ENCODE measurements at regions not wholly inside any gene's neighbourhood (a gene's known extent, or its start where the extent isn't known, plus 50 kb on each side); places are given as distances from the start of the nearest gene placed in this dataset.

GRCh38 chr3:64344721-64345207 is 119.5 kb upstream of the PRICKLE2 start:
- TF ChIP-seq CTCF (IDR thresholded peaks at IDR 0.05): no peak
- no peak for TF ChIP-seq POLR2A (IDR thresholded peaks at IDR 0.05; ENCODE audit: low read length)
- no peak for TF ChIP-seq CHD4 (IDR thresholded peaks at IDR 0.05; ENCODE audit: borderline replicate concordance)
- TF ChIP-seq NR3C1 (IDR thresholded peaks at IDR 0.05): no peak
- TF ChIP-seq FOXS1 (CRISPR knock-in tag; IDR thresholded peaks at IDR 0.05): no peak
- no peak for TF ChIP-seq EP300 (IDR thresholded peaks at IDR 0.05)
